Hematopoietic multipotent progenitor cell treated with erythropoietin and hydrocortisone succinate and interleukin-3 and kit ligand, for 15 days (in vitro differentiated cells): ENCODE measurements at regions not wholly inside any gene's neighbourhood (a gene's known extent, or its start where the extent isn't known, plus 50 kb on each side); places are given as distances from the start of the nearest gene placed in this dataset.
"Not testable (repeated sequence)": the region's sequence is repeated elsewhere in the genome, so short reads cannot be mapped to it uniquely, and the experiment has no call there.

Source experiments
- DNase-seq: peaks from one replicate; pipeline ENCODE4 v3.0.0-alpha.2; 2015; ENCODE audit warnings: low spot score

- DNase-seq, result not testable (repeated sequence)
Observed at GRCh38 chr1:120357046-120357445, 57.8 kb upstream of the NBPF8 start.

- not testable (repeated sequence) for DNase-seq
Observed at GRCh38 chr1:120356170-120356569, 58.7 kb upstream of the NBPF8 start.

GRCh38 chr1:120354618-120355184, 60.1 kb upstream of the NBPF8 start:
- peak; percentile 29 for DNase-seq

- DNase-seq, result not testable (repeated sequence)
Observed at GRCh38 chr1:120342231-120343073, 72.4 kb upstream of the NBPF8 start.

GRCh38 chr1:120341756-120342155, 73.1 kb upstream of the NBPF8 start:
- DNase-seq, result not testable (repeated sequence)

GRCh38 chr1:120340838-120341751, 73.7 kb upstream of the NBPF8 start:
- not testable (repeated sequence) for DNase-seq

- DNase-seq, result not testable (repeated sequence)
Observed at GRCh38 chr1:120315738-120316137, 99.1 kb upstream of the NBPF8 start.

- DNase-seq, result not testable (repeated sequence)
Observed at GRCh38 chr1:120311930-120312329, 102.9 kb upstream of the NBPF8 start.

- DNase-seq, result not testable (repeated sequence)
Observed at GRCh38 chr1:120308940-120309578, 105.8 kb upstream of the NBPF8 start.

- not testable (repeated sequence) for DNase-seq
Observed at GRCh38 chr1:120305046-120305445, 109.8 kb upstream of the NBPF8 start.

GRCh38 chr1:120304341-120304740, 110.5 kb upstream of the NBPF8 start:
- not testable (repeated sequence) for DNase-seq

- not testable (repeated sequence) for DNase-seq
Observed at GRCh38 chr1:120299433-120300057, 115.3 kb upstream of the NBPF8 start.

- DNase-seq, result not testable (repeated sequence)
Observed at GRCh38 chr1:120298487-120298886, 116.3 kb upstream of the NBPF8 start.

GRCh38 chr1:120297345-120297953, 117.4 kb upstream of the NBPF8 start:
- DNase-seq, result not testable (repeated sequence)

GRCh38 chr1:120290105-120290504, 113.8 kb upstream of the SEC22B start:
- DNase-seq, result not testable (repeated sequence)

- not testable (repeated sequence) for DNase-seq
Observed at GRCh38 chr1:120289601-120290074, 113.3 kb upstream of the SEC22B start.

GRCh38 chr1:120288814-120289600, 112.7 kb upstream of the SEC22B start:
- not testable (repeated sequence) for DNase-seq

- DNase-seq, result not testable (repeated sequence)
Observed at GRCh38 chr1:120288167-120288566, 111.8 kb upstream of the SEC22B start.

GRCh38 chr1:120282744-120283464, 106.6 kb upstream of the SEC22B start:
- not testable (repeated sequence) for DNase-seq
